Lower leg skin (tissue), 3 donors: ENCODE measurements at regions not wholly inside any gene's neighbourhood (a gene's known extent, or its start where the extent isn't known, plus 50 kb on each side); places are given as distances from the start of the nearest gene placed in this dataset.

ENCODE experiments used
- POLR2A ChIP-seq, 2 donors: fragments of 450-650 bp; IDR thresholded peaks; one replicate each; pipeline ENCODE4 v1.6.1; 2016 to 2017; ENCODE audit warnings: antibody characterized with exemption in 2 of 2, mild to moderate bottlenecking in 1 of 2, moderate library complexity in 1 of 2
- TF ChIP-seq, protein P1 (sequence below), 3 donors: fragments of 450-650 bp; IDR thresholded peaks; one replicate each; pipeline ENCODE4 v1.5.1; 2016; ENCODE audit warnings: antibody characterized with exemption in 3 of 3, mild to moderate bottlenecking in 3 of 3, moderate library complexity in 2 of 3

DNA sequence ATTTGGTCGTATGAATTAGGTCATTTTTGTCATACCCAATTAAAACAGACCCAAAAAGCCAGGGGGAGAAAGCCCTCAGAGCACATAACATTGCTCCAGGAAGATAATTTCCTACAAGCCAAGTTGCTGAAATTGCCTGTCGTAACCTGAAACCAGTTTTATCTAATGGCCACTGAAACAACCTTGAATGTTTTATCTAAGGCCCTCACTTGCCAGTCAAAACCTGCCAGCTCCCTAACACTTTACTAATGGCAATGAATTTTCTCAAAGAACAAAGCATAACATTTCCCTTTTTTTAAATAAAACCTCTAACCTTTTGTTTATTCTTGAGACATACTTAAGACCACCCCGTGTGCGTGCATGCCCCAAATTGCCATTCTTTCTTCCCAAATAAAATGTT is 496.2 kb upstream of the KLHL1 start:
- no peak for TF ChIP-seq POLR2A (IDR thresholded peaks at IDR 0.05)
- TF ChIP-seq, protein P1, sequence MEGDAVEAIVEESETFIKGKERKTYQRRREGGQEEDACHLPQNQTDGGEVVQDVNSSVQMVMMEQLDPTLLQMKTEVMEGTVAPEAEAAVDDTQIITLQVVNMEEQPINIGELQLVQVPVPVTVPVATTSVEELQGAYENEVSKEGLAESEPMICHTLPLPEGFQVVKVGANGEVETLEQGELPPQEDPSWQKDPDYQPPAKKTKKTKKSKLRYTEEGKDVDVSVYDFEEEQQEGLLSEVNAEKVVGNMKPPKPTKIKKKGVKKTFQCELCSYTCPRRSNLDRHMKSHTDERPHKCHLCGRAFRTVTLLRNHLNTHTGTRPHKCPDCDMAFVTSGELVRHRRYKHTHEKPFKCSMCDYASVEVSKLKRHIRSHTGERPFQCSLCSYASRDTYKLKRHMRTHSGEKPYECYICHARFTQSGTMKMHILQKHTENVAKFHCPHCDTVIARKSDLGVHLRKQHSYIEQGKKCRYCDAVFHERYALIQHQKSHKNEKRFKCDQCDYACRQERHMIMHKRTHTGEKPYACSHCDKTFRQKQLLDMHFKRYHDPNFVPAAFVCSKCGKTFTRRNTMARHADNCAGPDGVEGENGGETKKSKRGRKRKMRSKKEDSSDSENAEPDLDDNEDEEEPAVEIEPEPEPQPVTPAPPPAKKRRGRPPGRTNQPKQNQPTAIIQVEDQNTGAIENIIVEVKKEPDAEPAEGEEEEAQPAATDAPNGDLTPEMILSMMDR (IDR thresholded peaks at IDR 0.05), result no peak
